ENCODE measurements at regions not wholly inside any gene's neighbourhood (a gene's known extent, or its start where the extent isn't known, plus 50 kb on each side); places are given as distances from the start of the nearest gene placed in this dataset.

DNA sequence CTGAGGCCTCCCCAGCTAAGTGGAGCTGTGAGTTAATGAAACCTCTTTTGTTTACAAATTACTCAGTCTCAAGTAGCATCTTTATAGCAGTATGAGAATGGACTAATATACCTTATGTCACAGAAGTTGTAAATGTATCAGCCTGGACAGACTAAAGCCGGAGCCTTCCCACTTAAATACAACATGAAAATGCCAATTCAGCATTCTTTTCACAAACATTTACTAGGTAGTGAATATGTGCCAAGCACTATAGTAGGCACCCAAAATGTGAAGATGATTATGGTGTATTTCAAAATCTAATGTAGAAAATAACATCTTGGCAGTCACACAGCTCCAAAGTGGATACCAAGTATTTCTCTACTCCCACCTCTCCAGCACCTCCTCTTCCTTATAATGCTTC lies 693.0 kb downstream of the KCNJ2 start:
- no peak for DNase-seq (ENCODE audit: low read depth in 2 of 3, low spot score in 1 of 3)

DNA sequence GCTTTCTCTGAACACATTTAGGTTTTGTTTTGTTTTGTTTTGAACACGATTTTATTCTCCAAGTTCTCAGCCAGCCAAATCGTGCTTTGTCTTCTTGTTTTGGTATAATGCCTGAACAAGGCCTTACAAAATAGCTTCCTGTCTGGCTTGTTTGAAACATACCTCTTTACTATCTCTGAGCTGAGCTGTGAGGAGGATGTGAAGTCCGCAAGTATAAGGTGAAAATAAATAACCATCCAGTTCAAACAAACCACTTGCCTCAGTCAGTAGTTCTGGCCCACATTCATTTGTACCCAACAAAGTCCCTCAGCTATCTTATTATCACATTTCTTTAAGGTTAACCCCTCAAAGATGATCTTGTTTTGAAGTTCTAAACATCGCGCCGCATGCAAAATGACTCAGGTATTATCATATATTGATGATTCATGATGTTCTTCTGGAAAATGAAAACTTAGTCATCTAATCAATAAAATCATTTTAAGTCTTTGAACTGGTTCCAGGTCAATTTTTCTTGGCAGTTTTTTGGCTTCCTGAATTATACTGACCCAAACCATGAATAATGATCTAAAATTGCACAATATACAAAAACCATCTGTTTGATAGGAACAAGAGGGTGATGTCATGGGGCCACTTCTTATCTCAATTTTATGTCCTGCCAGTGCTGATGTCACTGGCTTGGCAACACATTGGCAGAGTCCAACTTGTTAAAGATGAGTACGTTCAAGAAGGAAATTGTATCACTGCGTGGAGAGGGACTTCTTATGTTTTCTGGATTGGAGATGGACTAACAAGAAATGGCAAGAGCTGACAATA lies 694.3 kb downstream of the KCNJ2 start:
- no peak for DNase-seq (ENCODE audit: low read depth in 2 of 3, low spot score in 1 of 3)

- no peak for DNase-seq (ENCODE audit: low read depth in 2 of 3, low spot score in 1 of 3)
These were observed 696.9 kb downstream of the KCNJ2 start for GRCh38 chr17:70865993-70866804.

GRCh38 chr17:70868149-70868548 lies 698.8 kb downstream of the KCNJ2 start:
- DNase-seq (ENCODE audit: low read depth in 2 of 3, low spot score in 1 of 3): no peak

GRCh38 chr17:70869402-70870085 lies 700.2 kb downstream of the KCNJ2 start:
- DNase-seq (ENCODE audit: low read depth in 2 of 3, low spot score in 1 of 3): no peak

DNA sequence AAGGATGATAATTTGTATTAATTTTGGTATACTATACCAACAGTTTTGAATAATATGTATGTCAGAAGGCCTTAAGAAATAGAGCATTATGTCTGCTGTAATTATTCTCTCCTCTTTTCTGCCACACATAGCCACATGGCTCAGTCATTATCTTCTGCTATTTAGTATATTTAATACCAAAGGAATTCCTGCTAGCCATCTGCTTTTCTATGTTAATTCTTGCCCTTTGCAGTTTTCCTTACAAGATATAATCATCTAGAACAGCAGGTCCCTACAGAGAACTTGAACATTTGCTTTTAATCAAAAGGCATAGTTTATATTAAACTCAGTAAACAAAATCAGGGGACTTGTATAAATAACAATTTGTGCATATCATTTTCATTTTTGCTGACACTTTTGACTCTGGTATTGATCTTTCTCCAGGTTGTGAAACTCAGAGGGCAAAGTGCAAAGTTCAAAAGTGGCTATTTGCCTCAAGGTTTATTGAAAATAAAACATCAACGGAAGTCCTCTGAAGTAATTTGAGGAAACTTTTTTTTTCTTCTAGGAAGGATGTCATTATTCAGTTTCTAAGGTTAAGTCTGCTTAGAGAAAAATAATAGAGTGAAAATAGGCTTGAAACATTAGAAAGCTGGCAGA lies 702.0 kb downstream of the KCNJ2 start:
- no peak for DNase-seq (ENCODE audit: low read depth in 2 of 3, low spot score in 1 of 3)

GRCh38 chr17:70872103-70872502 lies 702.8 kb downstream of the KCNJ2 start:
- DNase-seq (ENCODE audit: low read depth in 2 of 3, low spot score in 1 of 3): no peak

DNA sequence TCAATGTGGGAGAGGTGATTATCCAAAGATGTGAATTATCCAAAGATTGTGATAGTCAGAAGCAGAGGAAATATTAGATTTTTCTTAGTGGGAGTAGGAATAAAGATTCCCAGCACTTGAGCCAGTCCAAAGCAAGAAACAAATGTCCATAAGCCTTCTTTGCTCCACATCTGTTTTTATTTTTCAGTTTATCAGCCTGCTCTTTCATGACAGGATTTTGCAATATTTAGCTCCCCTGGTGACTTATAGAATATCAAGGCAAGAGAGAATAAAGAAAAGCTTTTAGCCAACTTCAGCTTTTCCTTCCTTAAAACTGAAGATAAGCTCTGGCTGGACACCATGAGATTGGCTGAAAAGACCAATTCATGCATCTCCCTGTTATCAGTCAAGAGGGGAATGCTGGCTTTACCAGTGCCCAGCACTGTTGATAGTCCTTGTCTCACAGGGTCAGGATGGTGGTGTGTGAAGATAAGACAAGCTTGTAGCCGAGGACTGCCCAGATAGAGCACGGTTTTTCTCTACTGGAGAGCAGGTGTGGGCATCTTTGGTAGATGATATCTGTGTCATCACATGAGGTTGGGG lies 706.5 kb downstream of the KCNJ2 start:
- no peak for DNase-seq (ENCODE audit: low read depth in 2 of 3, low spot score in 1 of 3)

GRCh38 chr17:70878879-70879278 lies 709.5 kb downstream of the KCNJ2 start:
- DNase-seq (ENCODE audit: low read depth in 2 of 3, low spot score in 1 of 3): no peak

- DNase-seq (ENCODE audit: low read depth in 2 of 3, low spot score in 1 of 3): no peak
These were observed 710.1 kb downstream of the KCNJ2 start for GRCh38 chr17:70879401-70879800.

DNA sequence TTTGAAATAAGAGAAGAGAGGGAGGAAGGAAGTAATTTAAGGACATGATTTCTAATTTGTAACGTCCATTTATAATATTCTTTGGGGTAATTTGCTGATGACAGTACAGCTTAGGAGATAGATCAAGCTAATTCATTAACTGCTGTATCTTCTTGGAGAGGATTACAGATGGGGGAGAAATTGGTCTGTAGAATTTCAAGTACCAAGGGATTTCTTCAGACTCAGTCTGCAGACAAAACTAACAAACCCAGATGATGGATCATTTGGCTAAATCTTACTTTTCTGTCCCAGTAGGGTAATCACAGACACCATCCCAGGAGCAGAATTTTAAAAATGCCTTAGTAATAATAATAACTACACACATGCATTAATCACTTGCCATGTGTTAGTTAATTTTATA lies 711.8 kb downstream of the KCNJ2 start:
- no peak for DNase-seq (ENCODE audit: low read depth in 2 of 3, low spot score in 1 of 3)

DNA sequence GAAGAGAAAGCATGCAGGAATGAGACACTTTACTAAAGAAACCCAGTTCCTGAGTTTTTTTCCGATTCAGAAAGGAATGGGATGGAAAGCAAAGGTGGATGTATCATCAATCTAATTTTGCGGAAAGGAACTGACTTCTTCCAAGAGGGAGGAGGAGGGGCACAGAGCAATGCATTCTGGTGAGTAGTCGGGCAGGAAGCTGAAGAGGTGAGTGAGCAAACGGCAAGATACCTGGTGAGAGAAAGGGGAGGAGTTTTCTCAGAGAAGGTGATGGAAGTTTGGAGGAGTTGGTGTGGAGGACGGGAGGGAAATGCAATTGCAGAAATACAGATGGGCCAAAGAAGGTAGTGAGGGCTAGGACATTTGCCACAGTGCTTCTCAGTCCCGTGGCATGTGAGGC lies 713.2 kb downstream of the KCNJ2 start:
- DNase-seq (ENCODE audit: low read depth in 2 of 3, low spot score in 1 of 3): no peak

GRCh38 chr17:70886648-70887047 lies 717.3 kb downstream of the KCNJ2 start:
- no peak for DNase-seq (ENCODE audit: low read depth in 2 of 3, low spot score in 1 of 3)

GRCh38 chr17:70888324-70888723 lies 719.0 kb downstream of the KCNJ2 start:
- no peak for DNase-seq (ENCODE audit: low read depth in 2 of 3, low spot score in 1 of 3)

DNA sequence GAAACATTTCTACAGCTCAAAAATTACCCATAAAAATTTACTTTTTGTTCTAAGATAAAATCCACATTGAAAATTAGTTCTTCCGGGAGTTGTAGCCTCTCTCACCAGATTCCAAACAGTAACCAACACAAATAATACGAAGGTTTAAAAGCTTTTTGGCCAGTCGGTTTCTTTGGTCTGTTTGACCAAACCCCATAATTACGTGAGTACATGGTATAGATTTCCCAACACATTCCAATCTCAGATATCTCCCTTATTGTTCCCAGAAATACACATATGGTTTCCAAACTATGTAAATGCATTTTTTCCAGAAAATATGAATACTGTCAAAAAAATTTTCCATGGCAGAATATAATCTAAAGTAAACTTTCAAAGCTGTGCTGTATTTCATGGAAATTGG lies 722.0 kb downstream of the KCNJ2 start:
- DNase-seq (ENCODE audit: low read depth in 2 of 3, low spot score in 1 of 3): no peak

DNA sequence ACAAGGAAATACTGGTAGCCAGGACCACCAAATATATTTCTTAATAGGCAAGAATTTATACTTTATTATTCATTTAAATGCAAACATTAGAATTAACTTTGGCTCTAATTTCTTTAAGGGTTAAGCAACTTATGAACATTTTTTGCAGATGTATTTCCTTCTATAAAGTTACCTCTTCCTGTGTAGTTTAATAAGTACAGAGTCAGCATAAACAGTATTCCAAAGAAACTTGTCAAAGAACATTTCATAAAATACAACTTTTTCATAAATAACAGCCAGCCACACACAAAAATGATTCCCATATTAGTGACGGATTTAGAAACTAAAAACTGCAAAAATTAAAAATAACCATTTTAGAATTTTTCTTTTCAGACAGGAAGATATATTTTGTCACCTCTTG lies 723.2 kb downstream of the KCNJ2 start:
- DNase-seq (ENCODE audit: low read depth in 2 of 3, low spot score in 1 of 3): no peak

DNA sequence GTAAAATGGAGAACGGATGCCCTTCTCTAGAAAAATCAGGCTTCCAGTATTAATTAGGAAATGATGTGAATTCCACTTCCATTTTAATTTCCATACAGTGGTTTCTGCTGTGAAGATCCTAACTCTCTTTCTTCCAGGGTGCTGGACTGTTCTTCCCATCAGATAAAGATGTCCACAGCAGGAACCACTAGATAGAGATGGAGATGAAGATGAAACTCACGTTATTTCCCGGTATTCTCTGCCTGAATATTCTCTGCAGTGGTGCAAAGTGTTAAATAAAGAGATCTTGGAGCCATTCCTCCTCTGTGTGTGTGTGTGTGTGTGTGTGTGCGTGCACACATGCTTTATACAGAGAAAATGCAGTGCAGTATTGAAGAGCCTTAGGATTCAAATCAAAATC lies 727.5 kb downstream of the KCNJ2 start:
- no peak for DNase-seq (ENCODE audit: low read depth in 2 of 3, low spot score in 1 of 3)

GRCh38 chr17:70897446-70897845 lies 728.1 kb downstream of the KCNJ2 start:
- DNase-seq (ENCODE audit: low read depth in 2 of 3, low spot score in 1 of 3): no peak

GRCh38 chr17:70901870-70902269 lies 732.5 kb downstream of the KCNJ2 start:
- no peak for DNase-seq (ENCODE audit: low read depth in 2 of 3, low spot score in 1 of 3)

DNA sequence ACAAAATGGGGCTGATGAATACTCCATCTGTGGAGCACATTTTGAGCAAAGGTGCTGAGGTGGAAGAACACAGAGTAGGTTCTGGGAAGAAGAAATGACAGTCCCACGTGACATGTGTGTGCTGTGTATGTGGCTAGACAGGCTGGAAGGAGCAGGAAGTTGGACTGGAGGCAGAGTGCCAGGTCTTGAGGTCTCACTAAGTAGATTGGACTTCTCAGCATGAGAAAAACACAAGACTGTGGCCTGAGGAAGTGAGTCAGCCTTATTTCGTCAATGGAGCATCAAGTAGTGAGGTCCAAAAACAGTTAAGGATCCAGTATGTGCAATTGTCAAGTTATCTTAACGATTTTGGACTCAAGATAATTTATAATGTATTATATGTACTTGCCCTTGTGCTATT lies 736.5 kb downstream of the KCNJ2 start:
- no peak for DNase-seq (ENCODE audit: low read depth in 2 of 3, low spot score in 1 of 3)

DNA sequence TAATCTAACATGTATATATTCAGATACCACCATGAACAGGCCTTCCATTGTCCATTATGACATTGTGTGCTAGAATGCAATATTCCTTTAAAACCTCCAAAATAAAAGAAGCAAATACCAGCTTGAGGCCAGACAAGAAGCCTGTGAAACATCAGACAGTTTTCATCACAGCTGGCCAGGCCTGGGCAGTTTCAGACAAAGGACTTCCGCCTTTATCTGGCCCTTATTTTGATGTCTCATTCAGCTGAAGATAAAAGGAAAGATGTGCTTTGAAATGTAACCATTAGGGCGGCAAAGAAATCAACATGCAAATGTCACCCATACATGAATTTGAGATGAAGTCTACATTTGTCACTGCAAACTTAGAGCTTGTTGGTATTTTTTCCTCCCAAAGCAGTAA lies 737.5 kb downstream of the KCNJ2 start:
- no peak for DNase-seq (ENCODE audit: low read depth in 2 of 3, low spot score in 1 of 3)
